ENCODE measurements at regions not wholly inside any gene's neighbourhood (a gene's known extent, or its start where the extent isn't known, plus 50 kb on each side); places are given as distances from the start of the nearest gene placed in this dataset.

DNA sequence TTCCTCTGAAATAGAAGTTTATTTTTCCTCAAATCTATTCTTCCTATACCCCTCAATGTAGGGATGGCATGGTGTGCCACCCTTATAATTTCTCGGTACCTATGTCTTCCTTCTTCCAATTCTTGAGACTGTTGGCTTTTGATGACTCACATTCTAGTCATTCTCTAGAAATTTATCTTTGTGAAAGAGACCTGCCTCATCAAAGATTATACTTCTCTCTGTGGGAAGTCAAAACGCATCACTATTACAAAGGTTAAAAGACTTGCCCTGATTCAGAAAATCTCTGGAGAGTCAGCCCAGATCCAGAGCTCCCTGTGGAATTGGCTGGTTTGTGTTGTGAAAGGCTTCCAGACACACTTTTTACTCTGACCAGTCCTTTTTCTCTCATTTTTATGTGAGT is 65.9 kb upstream of the FSTL5 start:
- no peak overlapping the region for H2AFZ ChIP-seq
- TF ChIP-seq, protein P1, sequence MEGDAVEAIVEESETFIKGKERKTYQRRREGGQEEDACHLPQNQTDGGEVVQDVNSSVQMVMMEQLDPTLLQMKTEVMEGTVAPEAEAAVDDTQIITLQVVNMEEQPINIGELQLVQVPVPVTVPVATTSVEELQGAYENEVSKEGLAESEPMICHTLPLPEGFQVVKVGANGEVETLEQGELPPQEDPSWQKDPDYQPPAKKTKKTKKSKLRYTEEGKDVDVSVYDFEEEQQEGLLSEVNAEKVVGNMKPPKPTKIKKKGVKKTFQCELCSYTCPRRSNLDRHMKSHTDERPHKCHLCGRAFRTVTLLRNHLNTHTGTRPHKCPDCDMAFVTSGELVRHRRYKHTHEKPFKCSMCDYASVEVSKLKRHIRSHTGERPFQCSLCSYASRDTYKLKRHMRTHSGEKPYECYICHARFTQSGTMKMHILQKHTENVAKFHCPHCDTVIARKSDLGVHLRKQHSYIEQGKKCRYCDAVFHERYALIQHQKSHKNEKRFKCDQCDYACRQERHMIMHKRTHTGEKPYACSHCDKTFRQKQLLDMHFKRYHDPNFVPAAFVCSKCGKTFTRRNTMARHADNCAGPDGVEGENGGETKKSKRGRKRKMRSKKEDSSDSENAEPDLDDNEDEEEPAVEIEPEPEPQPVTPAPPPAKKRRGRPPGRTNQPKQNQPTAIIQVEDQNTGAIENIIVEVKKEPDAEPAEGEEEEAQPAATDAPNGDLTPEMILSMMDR (IDR thresholded peaks at IDR 0.05) = no peak
- H3K27me3 ChIP-seq (ENCODE audit: control insufficient read depth, insufficient read depth, low read length) = no peaks in the 10 kb centered on the region
- H3K79me2 ChIP-seq = no peaks in the 10 kb centered on the region
- no peak overlapping the region for H3K9ac ChIP-seq
- H3K9me3 ChIP-seq (ENCODE audit: control insufficient read depth, low read length) = no peaks in the 10 kb centered on the region
- H3K27ac ChIP-seq = no peak overlapping the region
- H3K36me3 ChIP-seq (ENCODE audit: control insufficient read depth, insufficient read depth, low read length) = no peaks in the 10 kb centered on the region
- H3K4me1 ChIP-seq = no peaks in the 10 kb centered on the region
- no peak overlapping the region for H3K4me2 ChIP-seq (ENCODE audit: low read length)
- H3K4me3 ChIP-seq (ENCODE audit: low read depth, low read length) = no peak overlapping the region

GRCh38 chr4:162221148-162221547 is 57.3 kb upstream of the FSTL5 start:
- H3K27me3 ChIP-seq (ENCODE audit: control insufficient read depth, insufficient read depth, low read length) = no peaks in the 10 kb centered on the region
- TF ChIP-seq, protein P1 (IDR thresholded peaks at IDR 0.05) = no peak
- no peak overlapping the region for H3K4me2 ChIP-seq (ENCODE audit: low read length)
- no peaks in the 10 kb centered on the region for H3K79me2 ChIP-seq
- H3K9ac ChIP-seq = no peak overlapping the region
- no peaks in the 10 kb centered on the region for H3K4me1 ChIP-seq
- no peaks in the 10 kb centered on the region for H3K36me3 ChIP-seq (ENCODE audit: control insufficient read depth, insufficient read depth, low read length)
- H2AFZ ChIP-seq = no peak overlapping the region
- no peak overlapping the region for H3K27ac ChIP-seq
- H3K9me3 ChIP-seq (ENCODE audit: control insufficient read depth, low read length) = no peaks in the 10 kb centered on the region
- no peak overlapping the region for H3K4me3 ChIP-seq (ENCODE audit: low read depth, low read length)

Measured in parathyroid adenoma (tissue), 2 donors.